ENCODE measurements at regions not wholly inside any gene's neighbourhood (a gene's known extent, or its start where the extent isn't known, plus 50 kb on each side); places are given as distances from the start of the nearest gene placed in this dataset.

DNA sequence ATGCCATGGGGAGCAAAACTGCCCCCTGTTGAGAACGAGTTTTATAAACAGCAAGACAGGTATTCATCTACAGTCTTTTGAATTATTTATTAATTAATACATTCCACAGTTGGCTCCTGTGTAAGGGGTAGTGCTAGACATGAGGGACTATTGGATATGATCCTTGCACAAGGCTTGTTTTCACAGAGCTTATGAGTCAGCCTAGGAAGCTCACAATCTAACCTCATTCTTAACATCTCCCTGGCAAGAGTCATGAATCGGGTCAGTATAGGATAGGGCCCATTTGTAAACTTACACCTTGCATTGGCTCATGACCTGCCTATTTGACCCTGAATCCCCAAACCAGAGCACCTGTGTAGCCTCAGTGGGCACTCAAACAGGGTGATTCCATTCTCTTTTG, 209.1 kb upstream of the HCCS start:
- TF ChIP-seq, protein P1, sequence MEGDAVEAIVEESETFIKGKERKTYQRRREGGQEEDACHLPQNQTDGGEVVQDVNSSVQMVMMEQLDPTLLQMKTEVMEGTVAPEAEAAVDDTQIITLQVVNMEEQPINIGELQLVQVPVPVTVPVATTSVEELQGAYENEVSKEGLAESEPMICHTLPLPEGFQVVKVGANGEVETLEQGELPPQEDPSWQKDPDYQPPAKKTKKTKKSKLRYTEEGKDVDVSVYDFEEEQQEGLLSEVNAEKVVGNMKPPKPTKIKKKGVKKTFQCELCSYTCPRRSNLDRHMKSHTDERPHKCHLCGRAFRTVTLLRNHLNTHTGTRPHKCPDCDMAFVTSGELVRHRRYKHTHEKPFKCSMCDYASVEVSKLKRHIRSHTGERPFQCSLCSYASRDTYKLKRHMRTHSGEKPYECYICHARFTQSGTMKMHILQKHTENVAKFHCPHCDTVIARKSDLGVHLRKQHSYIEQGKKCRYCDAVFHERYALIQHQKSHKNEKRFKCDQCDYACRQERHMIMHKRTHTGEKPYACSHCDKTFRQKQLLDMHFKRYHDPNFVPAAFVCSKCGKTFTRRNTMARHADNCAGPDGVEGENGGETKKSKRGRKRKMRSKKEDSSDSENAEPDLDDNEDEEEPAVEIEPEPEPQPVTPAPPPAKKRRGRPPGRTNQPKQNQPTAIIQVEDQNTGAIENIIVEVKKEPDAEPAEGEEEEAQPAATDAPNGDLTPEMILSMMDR (IDR thresholded peaks at IDR 0.05) = no peak
- no peak for TF ChIP-seq POLR2A (IDR thresholded peaks at IDR 0.05)
